ENCODE measurements at regions not wholly inside any gene's neighbourhood (a gene's known extent, or its start where the extent isn't known, plus 50 kb on each side); places are given as distances from the start of the nearest gene placed in this dataset.
"Not testable (repeated sequence)": the region's sequence is repeated elsewhere in the genome, so short reads cannot be mapped to it uniquely, and the experiment has no call there.

DNA sequence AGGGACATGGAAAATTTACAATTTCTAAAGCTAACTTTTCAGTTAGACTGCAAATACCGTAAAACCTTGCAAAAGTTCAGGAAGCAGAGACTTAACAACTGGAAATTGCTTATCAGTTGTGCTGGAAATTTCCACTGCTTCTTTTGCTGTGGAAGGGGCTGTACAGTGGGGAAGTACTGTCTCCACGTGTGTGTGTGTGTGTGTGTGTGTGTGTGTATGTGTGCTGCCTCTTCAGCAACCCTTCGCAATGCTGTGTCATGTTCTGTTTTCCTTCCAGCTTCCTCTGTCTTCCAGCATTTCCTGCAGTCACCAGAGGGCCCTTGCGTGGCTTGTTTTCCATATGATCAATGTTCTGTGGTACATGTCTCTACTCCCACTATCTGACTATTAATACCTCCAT lies 87.5 kb upstream of the RANBP3L start:
- no peak for DNase-seq (ENCODE audit: low read depth)

DNA sequence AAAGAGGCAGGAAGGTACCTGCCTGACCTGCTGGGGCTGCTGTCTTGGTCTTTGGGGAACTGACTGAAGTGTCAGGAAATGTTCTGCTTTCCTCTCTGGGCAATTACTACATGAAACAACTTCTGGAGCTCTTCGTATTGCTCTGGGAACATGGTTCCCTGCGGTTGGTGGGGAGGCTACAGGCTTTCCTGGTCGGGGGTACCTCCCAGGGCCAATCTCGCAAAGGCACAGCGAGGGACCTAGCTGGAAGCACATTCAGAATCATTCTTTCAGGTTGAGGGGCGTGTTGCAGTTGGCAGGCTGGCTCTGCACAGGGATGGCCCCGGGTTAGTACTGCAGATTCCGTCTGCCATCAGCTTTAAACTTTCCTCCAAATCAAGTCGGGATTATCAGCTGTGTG lies 88.9 kb upstream of the RANBP3L start:
- DNase-seq (ENCODE audit: low read depth): no peak

DNA sequence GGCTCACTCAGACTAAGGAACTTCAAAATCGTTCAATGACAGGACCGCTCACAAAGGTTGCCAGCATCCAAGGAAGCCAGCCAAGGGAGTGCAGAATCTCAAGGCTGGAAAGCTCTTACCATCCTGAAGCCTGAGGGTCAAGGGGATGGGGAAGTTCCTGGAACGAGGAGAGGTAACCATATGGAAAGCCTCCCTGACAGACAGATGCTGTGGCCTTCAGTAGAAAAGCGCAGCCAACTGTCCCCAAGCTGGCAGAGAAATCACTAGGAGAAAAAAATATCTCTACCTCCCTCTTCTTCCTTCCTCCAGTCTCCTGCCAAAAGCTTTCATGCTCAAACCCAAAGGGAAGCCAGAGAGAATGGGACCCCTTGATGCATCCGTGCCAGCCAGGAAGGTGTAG lies 90.5 kb upstream of the RANBP3L start:
- no peak for DNase-seq (ENCODE audit: low read depth)

DNA sequence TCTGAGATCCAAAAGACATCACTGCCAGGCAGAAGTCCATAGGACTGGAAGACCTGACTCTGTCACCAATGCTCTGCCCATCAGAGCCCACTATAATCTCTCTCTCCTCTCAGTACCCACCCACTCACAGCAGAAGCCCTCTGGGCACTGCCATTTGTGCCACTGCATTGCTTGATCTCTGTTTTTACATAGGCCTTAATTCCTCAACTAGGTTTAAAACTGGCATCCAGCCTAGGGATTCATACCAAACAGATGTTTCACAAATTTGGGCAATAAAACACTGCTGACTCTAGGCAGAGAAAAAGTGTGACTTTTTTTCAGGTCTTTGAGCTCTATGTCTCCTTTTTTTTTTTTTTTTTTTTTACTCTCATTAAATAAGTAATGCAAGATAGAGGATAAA lies 91.1 kb upstream of the RANBP3L start:
- peak; percentile 68 for DNase-seq (ENCODE audit: low read depth)

DNA sequence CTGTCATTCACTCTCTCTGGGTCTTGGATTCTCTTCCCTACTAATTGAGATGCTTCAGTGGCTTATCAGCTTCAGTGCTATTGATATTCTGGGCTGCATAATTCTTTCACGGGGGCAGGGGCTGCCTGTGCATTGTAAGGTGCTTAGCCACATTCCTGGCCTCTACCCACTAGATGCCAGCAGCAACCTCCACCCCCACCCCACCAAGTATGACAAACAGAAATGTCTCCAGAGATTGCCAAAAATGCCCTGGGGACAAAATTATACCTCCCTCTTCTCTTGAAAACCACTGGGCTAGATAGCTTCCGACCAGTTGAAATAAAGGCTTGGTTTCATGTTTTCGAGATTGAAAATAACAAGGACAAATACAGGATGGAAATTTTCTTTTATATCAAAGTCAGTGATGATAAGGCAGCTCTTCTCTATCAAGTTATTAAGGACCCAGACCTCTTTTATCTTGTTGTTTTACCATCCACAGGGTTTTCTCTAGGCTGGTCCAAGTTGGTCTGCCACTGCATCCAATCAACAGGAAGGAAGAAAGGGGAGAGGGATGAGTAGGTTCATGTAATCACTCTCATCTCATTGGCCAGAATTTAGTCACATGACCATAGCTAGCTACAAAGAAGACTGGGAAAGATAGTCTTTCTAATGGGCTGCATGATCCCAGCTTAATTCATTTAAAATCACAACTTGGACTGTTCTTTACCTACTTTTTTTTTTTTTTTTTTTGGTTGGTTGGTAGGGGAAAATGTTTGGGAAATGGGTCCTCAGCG lies 92.1 kb upstream of the RANBP3L start:
- DNase-seq (ENCODE audit: low read depth): no peak

DNA sequence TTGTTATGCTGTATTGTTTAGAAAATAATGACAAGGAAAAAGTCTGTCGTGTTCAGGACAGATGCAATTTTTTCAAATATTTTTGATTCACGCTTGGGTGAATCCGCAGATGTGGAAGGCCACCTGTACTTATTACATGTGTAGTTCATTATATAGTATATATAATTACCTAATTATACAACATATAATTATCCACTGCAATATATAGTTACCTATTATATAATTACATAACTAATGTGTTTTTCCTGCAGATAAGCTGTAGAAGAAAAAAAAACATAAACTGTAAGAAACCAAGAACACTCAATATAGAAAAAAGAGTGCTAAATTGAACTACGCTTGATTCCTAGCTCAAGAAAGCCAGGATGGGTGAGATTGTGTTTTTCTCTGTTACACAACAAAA lies 93.6 kb upstream of the RANBP3L start:
- DNase-seq (ENCODE audit: low read depth): no peak

DNA sequence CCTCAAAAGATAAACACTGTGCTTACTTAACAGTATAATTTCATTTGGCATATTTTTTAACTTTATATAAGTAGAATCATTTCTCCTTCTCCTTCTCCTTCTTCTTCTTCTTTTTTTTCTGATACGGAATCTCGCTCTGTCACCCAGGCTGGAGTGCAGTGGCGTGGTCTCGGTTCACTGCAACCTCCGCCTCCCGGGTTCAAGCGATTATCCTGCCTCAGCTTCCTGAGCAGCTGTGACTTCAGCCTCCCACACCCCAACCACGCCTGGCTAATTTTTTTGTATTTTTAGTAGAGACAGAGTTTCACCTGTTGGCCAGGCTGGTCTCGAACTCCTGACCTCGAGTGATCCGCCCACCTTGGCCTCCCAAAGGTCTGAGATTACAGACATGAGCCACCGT lies 94.2 kb upstream of the RANBP3L start:
- not testable (repeated sequence) for DNase-seq (ENCODE audit: low read depth)

DNA sequence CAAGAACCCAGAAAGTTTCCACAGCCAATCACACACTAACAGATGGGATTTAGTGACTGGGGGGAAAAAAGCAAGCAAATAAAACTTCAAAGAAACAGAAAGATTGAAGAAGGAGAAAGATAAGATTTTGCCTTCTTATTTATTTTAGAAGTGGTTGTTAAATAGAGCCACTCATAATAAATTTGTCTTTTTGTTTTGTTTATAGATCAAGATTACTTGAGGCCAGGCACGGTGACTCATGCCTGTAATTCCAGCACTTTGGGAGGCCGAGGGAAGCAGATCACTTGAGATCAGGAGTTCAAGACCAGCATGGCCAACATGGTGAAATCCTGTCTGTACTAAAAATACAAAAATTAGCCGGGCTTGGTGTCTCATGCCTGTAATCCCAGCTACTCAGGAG lies 94.9 kb upstream of the RANBP3L start:
- no peak for DNase-seq (ENCODE audit: low read depth)

DNA sequence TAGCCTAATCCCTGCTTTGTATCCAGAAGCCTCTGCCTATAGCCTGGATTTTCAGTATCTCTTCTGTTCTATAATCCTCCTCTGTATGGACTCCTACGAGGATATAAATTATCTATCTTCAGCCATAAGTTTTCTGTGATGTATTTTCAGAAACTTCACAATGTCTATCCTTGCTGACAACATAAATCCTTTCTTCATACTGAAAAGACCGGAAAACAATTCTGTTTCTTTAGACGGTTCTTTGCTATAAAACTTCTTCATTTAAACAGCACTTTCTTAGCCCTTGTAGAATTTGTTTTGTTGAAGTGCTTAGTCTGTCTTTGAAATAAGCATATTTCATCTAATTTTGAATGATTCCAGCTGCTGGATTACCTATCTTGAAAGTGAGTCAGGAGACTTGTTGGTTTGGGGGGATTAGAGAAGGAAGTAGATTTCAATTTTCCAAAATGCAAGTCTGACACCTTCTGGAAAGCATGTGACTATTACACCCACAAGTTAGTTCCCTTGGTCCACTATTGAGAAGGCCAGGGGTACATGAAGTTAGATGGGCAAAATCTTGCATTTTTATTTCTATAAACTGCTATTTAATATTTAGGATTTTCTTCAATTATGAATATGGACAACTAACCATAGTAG lies 96.3 kb upstream of the RANBP3L start:
- DNase-seq (ENCODE audit: low read depth): peak; percentile 60

DNA sequence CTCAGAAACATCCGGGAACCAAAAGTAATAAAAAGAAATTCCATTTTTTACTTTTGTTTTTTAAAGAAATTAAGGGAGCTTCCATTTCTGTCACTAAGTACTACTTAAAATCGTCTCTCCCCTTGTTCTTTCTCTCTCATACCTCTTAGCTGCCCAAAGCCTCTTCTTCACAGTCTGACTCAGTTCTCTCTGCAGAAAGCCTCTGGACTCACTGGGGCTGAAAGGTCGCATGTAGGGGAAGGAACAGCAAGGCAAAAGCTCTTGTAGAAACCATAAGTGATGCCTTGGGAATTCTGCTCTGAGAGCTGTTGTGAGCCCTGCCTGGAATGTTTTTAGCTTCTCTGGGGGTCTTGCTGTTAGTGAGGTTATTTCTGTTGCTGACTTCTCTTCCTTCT lies 100.8 kb upstream of the RANBP3L start:
- no peak for DNase-seq (ENCODE audit: low read depth)

DNA sequence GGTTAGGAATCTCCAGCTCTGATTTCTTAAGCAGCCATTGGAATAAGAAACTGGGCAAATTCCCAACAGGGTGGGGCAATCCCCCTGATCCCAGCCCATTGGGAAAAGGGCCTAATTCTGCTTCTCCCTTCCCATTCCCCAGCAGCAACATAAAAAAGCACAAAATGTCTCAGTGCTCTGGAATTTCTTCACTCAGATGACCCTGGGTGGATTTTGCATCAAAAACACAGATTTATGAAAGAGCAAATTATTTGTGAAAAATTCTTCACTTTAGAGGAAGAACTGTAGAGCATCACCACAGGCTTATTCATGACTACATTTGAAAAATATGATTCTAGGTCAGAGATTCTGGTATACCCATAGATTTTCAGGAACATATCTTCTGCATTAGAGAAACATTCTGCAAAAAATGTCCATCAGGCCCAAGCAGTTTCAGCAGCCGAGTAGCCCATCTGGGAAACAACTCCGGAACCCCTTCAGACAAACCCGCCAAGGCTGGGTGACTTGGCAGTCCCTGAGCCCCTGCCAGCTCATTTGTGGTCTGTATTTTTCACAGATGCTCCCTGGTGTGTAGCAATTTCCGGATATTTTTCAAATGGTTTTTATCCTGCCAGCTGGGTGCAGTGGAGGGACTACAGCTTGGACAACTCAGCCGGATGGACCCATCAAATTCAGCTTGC lies 102.1 kb upstream of the RANBP3L start:
- DNase-seq (ENCODE audit: low read depth): peak; percentile 83

DNA sequence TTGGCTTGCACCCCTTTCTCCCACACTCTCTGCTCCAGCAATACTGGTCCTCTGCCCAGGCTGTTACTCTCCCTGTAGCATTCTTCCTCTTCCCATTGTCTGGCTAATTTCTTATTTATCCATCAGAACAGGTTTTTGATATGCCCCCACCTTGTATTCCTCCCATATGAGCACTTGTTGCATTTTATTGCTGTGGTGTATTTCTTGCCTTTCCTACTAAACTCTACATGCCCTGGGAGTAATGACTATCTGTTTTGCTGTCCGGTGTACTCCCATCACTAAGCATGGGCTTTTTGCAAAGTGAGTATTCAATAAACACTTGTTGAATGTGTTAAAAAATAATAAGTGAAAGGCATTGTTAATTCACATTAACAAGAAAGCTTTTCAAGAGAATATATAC lies 104.3 kb upstream of the RANBP3L start:
- no peak for DNase-seq (ENCODE audit: low read depth)

DNA sequence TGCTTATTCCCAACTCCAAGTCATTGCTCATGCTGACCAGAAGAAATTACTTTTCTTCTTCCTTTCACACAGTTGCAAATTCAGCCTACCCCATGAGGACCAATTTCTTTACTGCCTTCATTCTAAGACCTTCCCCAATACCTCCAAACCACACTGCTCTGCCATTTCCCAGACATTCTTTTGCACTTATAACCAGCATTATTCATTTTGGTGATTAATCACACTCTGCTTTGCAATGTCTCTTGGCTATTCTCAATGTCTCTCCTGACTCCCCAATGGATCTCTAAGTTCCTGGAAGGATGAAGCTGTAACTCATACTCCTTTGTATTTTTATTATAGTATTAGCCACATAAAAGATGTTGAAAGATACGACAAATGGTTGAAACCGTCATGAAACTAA lies 105.7 kb upstream of the RANBP3L start:
- DNase-seq (ENCODE audit: low read depth): no peak

DNA sequence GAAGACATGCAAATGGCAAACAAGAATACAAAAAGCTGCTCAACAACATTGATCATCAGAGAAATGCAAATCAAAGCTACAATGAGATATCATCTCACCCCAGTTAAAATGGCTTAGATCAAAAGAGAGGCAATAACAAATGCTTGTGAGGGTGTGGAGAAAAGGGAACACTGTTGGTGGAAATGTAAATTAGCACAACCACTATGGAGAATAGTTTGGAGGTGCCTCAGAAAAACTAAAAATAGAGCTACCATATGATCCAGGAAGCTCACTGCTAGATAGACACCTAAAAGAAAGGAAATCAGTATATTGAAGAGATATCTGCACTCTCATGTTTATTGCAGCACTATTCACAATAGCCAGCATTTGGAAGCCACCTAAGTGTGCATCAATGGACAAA lies 108.0 kb upstream of the RANBP3L start:
- not testable (repeated sequence) for DNase-seq (ENCODE audit: low read depth)

DNA sequence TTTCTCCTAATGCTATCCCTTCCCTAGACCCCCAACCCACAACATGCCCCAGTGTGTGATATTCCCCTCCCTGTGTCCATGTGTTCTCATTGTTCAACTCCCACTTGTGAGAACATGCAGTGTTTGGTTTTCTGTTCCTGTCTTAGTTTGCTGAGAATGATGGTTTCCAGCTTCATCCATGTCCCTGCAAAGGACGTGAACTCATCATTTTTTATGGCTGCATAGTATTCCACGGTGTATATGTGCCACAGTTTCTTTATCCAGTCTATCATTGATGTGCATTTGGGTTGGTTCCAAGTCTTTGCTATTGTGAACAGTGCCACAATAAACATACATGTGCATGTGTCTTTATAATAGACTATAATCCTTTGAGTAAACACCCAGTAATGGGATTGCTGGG lies 109.0 kb upstream of the RANBP3L start:
- DNase-seq (ENCODE audit: low read depth): not testable (repeated sequence)

DNA sequence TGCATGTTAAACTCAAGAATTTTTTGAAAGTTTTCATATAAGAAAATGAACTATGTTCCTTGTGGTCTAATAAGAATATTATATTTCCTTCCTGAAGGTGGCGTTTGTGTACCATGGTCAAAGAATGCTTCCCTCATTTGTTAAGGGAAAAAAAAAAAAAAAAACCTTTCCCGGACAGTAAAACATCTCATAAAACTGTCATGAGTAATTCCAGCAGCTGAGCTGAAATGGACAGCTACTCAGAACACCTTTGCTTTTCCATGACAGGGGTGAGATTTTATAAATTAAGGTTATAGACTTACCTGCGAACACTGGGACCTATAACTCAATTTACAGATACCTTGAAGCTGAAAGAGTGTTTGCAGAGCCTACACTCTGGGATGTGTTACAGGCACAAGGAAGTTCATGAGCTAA lies 113.2 kb upstream of the RANBP3L start:
- peak; percentile 70 for DNase-seq (ENCODE audit: low read depth)

DNA sequence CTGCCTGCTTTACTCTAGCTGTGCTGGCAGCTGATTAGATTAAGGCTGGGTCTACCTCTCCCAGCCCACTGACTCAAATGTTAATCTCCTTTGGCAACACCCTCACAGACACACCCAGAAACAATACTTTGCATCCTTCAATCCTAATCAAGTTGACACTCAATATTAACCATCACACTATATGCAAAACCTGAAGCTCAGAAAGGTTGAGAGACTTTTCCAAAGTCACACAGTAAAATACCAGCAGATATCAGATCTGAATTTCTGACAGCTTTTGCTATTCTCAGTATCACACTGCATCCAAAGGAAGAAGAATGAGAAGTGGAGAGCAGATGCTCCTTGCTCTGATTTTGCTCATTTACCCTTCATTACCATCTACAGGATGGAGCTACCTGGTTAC lies 114.9 kb upstream of the RANBP3L start:
- no peak for DNase-seq (ENCODE audit: low read depth)

DNA sequence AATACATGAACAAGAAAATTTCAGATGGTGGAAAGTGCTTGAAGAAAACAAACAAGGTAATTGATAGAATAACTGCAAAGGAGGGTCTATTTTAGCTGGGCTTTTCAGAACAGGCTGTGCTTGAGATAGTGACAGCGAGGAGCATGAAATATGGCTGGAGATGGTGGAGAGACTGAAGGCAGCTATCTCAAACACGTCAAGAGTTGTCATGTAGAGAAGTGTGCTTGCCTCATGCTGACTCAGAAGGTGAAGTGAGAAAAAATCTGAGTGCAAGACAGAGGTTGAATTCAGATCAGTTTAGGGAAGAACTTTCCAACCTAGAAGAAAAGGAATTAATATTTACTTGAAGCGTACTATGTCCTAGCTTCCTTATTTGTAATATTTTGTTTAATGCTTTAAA lies 115.5 kb upstream of the RANBP3L start:
- no peak for DNase-seq (ENCODE audit: low read depth)

DNA sequence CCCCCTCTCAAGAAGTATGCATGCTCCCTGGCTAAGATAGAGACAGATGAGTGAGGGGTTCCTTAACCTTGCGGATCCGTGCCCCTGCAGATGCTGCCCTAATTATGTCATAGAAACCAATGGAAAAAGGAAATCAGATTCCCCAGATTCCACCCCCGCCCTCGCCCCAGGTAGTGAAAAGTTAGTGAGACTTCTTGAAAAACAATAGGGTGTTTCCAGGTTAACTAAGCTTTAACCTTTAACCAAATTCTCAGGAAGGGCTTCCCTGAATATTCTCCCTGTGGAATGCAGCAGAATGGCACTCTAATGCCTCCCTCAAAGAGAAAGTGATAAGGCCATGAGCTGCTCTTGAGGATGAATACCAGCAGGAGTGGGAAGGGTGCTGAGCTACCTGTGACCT lies 116.0 kb upstream of the RANBP3L start:
- no peak for DNase-seq (ENCODE audit: low read depth)

DNA sequence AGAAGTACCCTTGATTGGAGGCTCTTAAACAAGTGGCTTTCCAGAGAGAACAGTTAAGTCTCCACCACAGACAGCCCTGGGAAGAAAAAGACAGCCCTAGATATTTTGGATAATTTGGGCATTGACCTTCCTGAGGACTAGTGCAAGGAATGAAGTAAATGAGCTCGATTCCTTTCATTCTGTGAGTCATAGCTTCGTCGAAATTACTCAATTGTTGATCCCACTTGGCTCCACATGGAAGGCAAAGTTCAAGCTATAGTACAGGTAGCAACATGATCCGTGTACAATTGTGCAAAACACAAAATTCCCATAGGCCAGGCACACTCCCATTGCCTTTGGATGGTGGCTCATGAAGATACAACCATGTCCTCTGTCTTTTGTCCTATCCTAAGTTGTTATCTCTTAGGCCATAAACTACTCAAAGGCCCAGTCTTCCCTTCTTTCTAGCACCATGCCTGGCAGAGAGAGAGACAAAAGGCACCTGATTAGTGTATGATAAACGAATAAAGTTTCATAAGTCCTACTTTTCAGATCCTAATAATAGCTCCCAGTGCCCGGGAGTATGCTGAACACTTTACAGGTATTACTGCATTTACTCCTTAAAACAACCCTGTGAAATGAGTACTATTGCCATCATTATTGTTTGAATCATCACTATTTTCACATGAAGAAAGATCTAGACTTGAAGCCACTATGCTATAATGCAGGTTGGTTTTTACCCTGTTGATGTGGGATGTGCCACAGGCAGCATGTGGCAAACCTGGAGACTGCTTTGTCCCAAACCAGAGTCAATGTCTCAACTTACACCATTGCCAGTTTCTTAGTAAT lies 116.7 kb upstream of the RANBP3L start:
- no peak for DNase-seq (ENCODE audit: low read depth)

DNA sequence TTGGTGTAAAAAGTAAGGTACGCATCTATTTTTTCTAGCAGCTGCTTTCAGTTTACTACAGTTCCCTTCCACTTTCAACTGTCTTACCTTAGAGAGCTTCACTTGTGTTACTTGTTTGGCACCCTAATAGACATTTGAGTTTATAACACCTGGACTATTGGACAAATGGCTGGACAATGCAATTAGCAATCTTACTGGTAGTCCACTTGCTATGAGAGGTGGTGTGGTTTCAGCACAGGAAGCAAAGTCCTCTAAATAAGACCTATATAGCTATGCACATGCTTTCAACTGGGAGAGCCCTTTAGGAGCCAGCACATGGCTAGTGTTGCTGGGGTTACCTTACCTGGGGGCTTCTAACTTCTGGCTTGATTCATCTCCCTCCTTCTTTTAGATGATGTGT lies 119.6 kb upstream of the RANBP3L start:
- DNase-seq (ENCODE audit: low read depth): no peak

DNA sequence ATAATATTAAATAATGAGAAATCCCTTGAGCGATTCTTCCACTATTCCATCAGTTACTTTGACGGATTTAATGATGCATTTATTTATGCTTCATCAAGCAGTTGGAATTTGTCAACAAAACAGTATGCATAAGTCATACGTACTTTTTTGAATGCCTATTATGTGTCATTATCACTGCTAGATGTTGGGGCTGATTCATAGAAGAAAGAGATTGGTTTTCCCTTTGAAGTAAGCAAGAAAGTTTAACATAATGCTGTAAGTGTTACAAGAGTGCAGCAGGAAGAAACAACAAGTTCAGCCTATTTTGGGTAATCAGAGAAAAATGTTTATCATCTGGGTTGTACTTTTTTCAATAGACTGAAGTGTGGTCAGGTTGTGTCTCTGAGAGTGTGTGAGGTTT lies 121.2 kb upstream of the RANBP3L start:
- no peak for DNase-seq (ENCODE audit: low read depth)

Data from myocyte (in vitro differentiated cells).